Upper lobe of left lung (tissue), 4 donors: ENCODE measurements at regions not wholly inside any gene's neighbourhood (a gene's known extent, or its start where the extent isn't known, plus 50 kb on each side); places are given as distances from the start of the nearest gene placed in this dataset.

Source experiments
- POLR2A ChIP-seq, 4 donors: fragments of 450-650 bp; IDR thresholded peaks; one replicate each; pipeline ENCODE4 v1.5.1; 2016 to 2017; ENCODE audit warnings: antibody characterized with exemption in 4 of 4, mild to moderate bottlenecking in 2 of 4
- POLR2AphosphoS5 ChIP-seq, 2 donors: sonication (generic); formaldehyde crosslinking; IDR thresholded peaks; one replicate each; pipeline ENCODE4 v1.5.1; 2017; ENCODE audit warnings: antibody characterized with exemption in 2 of 2

DNA sequence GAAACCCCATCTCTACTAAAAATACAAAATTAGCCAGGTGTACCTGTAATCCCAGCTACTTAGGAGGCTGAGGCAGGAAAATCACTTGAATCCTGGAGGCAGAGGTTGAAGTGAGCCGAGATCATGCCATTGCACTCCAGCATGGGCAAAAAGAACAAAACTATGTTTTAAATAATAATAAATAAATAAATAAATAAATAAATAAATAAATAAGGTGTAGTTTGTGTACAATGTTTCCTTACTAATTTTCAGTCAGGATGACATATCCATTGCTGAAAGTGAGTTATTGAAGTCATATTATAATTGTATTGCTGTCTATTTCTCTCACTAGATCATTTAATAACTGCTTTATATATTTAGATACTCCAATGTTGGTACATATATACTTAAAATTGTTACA, 581.5 kb upstream of the DAB2 start:
- no peak for TF ChIP-seq POLR2A (IDR thresholded peaks at IDR 0.05)
- TF ChIP-seq POLR2AphosphoS5 (IDR thresholded peaks at IDR 0.05) = no peak
